ENCODE measurements at regions not wholly inside any gene's neighbourhood (a gene's known extent, or its start where the extent isn't known, plus 50 kb on each side); places are given as distances from the start of the nearest gene placed in this dataset.

- Mint-ChIP-seq H3K4me1 (peaks cover 83% of the 10 kb centered on the region), H3K36me3 (ENCODE audit: low read depth) (no peaks in the 10 kb centered on the region), H3K27ac (peak overlapping the region; percentile 93 to 96 (median 95)), H3K4me3 (peak overlapping the region in 2 of 3 experiments; percentile 14 to 26), H3K27me3 (ENCODE audit: low read depth) (no peaks in the 10 kb centered on the region), H3K9me3 (no peaks in the 10 kb centered on the region)
- no peak for TF ChIP-seq CTCF (IDR thresholded peaks at IDR 0.05; ENCODE audit: unreplicated experiment in 3 of 3)
Observed at GRCh38 chr1:234958706-234959657, 169.7 kb downstream of the TOMM20 start.

GRCh38 chr1:234958066-234958705 lies 170.5 kb downstream of the TOMM20 start:
- Mint-ChIP-seq H3K4me1 (peaks cover 83% of the 10 kb centered on the region), H3K27me3 (ENCODE audit: low read depth) (no peaks in the 10 kb centered on the region), H3K36me3 (ENCODE audit: low read depth) (no peaks in the 10 kb centered on the region), H3K27ac (peak overlapping the region; percentile 95 to 97 (median 96)), H3K9me3 (no peaks in the 10 kb centered on the region), H3K4me3 (no peak overlapping the region)
- TF ChIP-seq CTCF (IDR thresholded peaks at IDR 0.05; ENCODE audit: unreplicated experiment in 3 of 3): no peak

- H3K9me3 Mint-ChIP-seq: no peaks in the 10 kb centered on the region
- H3K27me3 Mint-ChIP-seq (ENCODE audit: low read depth): no peaks in the 10 kb centered on the region
- no peak for TF ChIP-seq CTCF (IDR thresholded peaks at IDR 0.05; ENCODE audit: unreplicated experiment in 3 of 3)
- peak overlapping the region; percentile 4 to 37 (median 5) for H3K4me3 Mint-ChIP-seq
- H3K27ac Mint-ChIP-seq: peak overlapping the region; percentile 95 to 97 (median 96)
- no peaks in the 10 kb centered on the region for H3K36me3 Mint-ChIP-seq (ENCODE audit: low read depth)
- H3K4me1 Mint-ChIP-seq: peaks cover 79% of the 10 kb centered on the region
Observed at GRCh38 chr1:234957330-234958065, 171.1 kb downstream of the TOMM20 start.

GRCh38 chr1:234956821-234957329 lies 171.8 kb downstream of the TOMM20 start:
- Mint-ChIP-seq H3K36me3 (ENCODE audit: low read depth) (no peaks in the 10 kb centered on the region), H3K27ac (peak overlapping the region; percentile 95 to 97 (median 96)), H3K4me3 (peak overlapping the region; percentile 4 to 37 (median 5)), H3K4me1 (peaks cover 77% of the 10 kb centered on the region), H3K27me3 (ENCODE audit: low read depth) (no peaks in the 10 kb centered on the region), H3K9me3 (no peaks in the 10 kb centered on the region)
- no peak for TF ChIP-seq CTCF (IDR thresholded peaks at IDR 0.05; ENCODE audit: unreplicated experiment in 3 of 3)

- Mint-ChIP-seq H3K36me3 (ENCODE audit: low read depth) (no peaks in the 10 kb centered on the region), H3K27ac (peak overlapping the region; percentile 96 to 99 (median 97)), H3K9me3 (no peaks in the 10 kb centered on the region), H3K4me1 (peaks cover 62% of the 10 kb centered on the region), H3K4me3 (peak overlapping the region; percentile 51 to 66 (median 63)), H3K27me3 (ENCODE audit: low read depth) (no peaks in the 10 kb centered on the region)
- no peak for TF ChIP-seq CTCF (IDR thresholded peaks at IDR 0.05; ENCODE audit: unreplicated experiment in 3 of 3)
Observed at GRCh38 chr1:234955107-234955731, 173.4 kb downstream of the TOMM20 start.
